ENCODE measurements at regions not wholly inside any gene's neighbourhood (a gene's known extent, or its start where the extent isn't known, plus 50 kb on each side); places are given as distances from the start of the nearest gene placed in this dataset.

- no peak overlapping the region for H3K4me3 ChIP-seq (ENCODE audit: insufficient read depth, low read depth, low read length)
- no peaks in the 10 kb centered on the region for H3K9me3 ChIP-seq (ENCODE audit: insufficient read depth, low read depth, low read length)
- no peak overlapping the region for H3K9ac ChIP-seq (ENCODE audit: low read length)
- H3K4me2 ChIP-seq (ENCODE audit: low read length), result no peak overlapping the region
- H3K27ac Mint-ChIP-seq (ENCODE audit: unreplicated experiment), result no peak overlapping the region
- FAIRE-seq (no peak), DNase-seq (ENCODE audit: low read depth) (no peak)
- no peak overlapping the region for H3K4me3 Mint-ChIP-seq (ENCODE audit: unreplicated experiment)
- no peaks in the 10 kb centered on the region for H3K9me3 Mint-ChIP-seq (ENCODE audit: unreplicated experiment)
- H2AFZ ChIP-seq (ENCODE audit: low read depth, low read length), result no peak overlapping the region
- no peak for TF ChIP-seq EZH2 (IDR thresholded peaks at IDR 0.05; ENCODE audit: insufficient read depth, low read length)
- no peak for TF ChIP-seq CTCF (IDR thresholded peaks at IDR 0.05; ENCODE audit: insufficient read depth, low read depth, low read length)
- no peaks in the 10 kb centered on the region for H3K79me2 ChIP-seq (ENCODE audit: insufficient read depth, low read length)
- no peaks in the 10 kb centered on the region for H3K36me3 ChIP-seq (ENCODE audit: insufficient read depth, low read length)
- H3K36me3 Mint-ChIP-seq (ENCODE audit: low read depth, unreplicated experiment), result no peaks in the 10 kb centered on the region
- H3K27me3 ChIP-seq (ENCODE audit: insufficient read depth, low read length), result no peaks in the 10 kb centered on the region
- H3K4me1 ChIP-seq (ENCODE audit: insufficient read depth, low read length), result no peaks in the 10 kb centered on the region
- H3K27me3 Mint-ChIP-seq (ENCODE audit: low read depth, unreplicated experiment), result no peaks in the 10 kb centered on the region
- H4K20me1 ChIP-seq (ENCODE audit: insufficient read depth, low read length), result no peaks in the 10 kb centered on the region
- no peak overlapping the region for H3K27ac ChIP-seq (ENCODE audit: low read depth, low read length)
- H3K4me1 Mint-ChIP-seq (ENCODE audit: low read depth, unreplicated experiment), result no peaks in the 10 kb centered on the region
Measured at GRCh38 chr2:15006667-15007066, 374.1 kb downstream of the LRATD1 start.

- Histone ChIP-seq H3K4me1 (ENCODE audit: insufficient read depth, low read length) (no peaks in the 10 kb centered on the region), H3K27me3 (ENCODE audit: insufficient read depth, low read length) (no peaks in the 10 kb centered on the region), H3K27ac (ENCODE audit: low read depth, low read length) (no peak overlapping the region), H3K36me3 (ENCODE audit: insufficient read depth, low read length) (no peaks in the 10 kb centered on the region), H3K4me3 (ENCODE audit: insufficient read depth, low read depth, low read length) (no peak overlapping the region), H4K20me1 (ENCODE audit: insufficient read depth, low read length) (no peaks in the 10 kb centered on the region), H3K9me3 (ENCODE audit: insufficient read depth, low read depth, low read length) (no peaks in the 10 kb centered on the region), H3K4me2 (ENCODE audit: low read length) (no peak overlapping the region), H3K79me2 (ENCODE audit: insufficient read depth, low read length) (no peaks in the 10 kb centered on the region), H3K9ac (ENCODE audit: low read length) (no peak overlapping the region), H2AFZ (ENCODE audit: low read depth, low read length) (no peak overlapping the region)
- no peaks in the 10 kb centered on the region for H3K27me3 Mint-ChIP-seq (ENCODE audit: low read depth, unreplicated experiment)
- no peak for FAIRE-seq
- H3K36me3 Mint-ChIP-seq (ENCODE audit: low read depth, unreplicated experiment), result no peaks in the 10 kb centered on the region
- H3K4me3 Mint-ChIP-seq (ENCODE audit: unreplicated experiment), result no peak overlapping the region
- no peaks in the 10 kb centered on the region for H3K4me1 Mint-ChIP-seq (ENCODE audit: low read depth, unreplicated experiment)
- TF ChIP-seq EZH2 (IDR thresholded peaks at IDR 0.05; ENCODE audit: insufficient read depth, low read length) (no peak), CTCF (IDR thresholded peaks at IDR 0.05; ENCODE audit: insufficient read depth, low read depth, low read length) (no peak)
- H3K9me3 Mint-ChIP-seq (ENCODE audit: unreplicated experiment), result peaks cover 4% of the 10 kb centered on the region
- no peak for DNase-seq (ENCODE audit: low read depth)
- H3K27ac Mint-ChIP-seq (ENCODE audit: unreplicated experiment), result no peak overlapping the region
Measured at GRCh38 chr2:15009681-15010080, 377.2 kb downstream of the LRATD1 start.

GRCh38 chr2:15010346-15010745, 377.8 kb downstream of the LRATD1 start:
- no peak for DNase-seq (ENCODE audit: low read depth)
- no peak overlapping the region for H3K27ac ChIP-seq (ENCODE audit: low read depth, low read length)
- Mint-ChIP-seq H3K27ac (ENCODE audit: unreplicated experiment) (no peak overlapping the region), H3K27me3 (ENCODE audit: low read depth, unreplicated experiment) (no peaks in the 10 kb centered on the region), H3K36me3 (ENCODE audit: low read depth, unreplicated experiment) (no peaks in the 10 kb centered on the region), H3K4me1 (ENCODE audit: low read depth, unreplicated experiment) (no peaks in the 10 kb centered on the region), H3K9me3 (ENCODE audit: unreplicated experiment) (peaks cover 6% of the 10 kb centered on the region), H3K4me3 (ENCODE audit: unreplicated experiment) (no peak overlapping the region)
- no peaks in the 10 kb centered on the region for H3K27me3 ChIP-seq (ENCODE audit: insufficient read depth, low read length)
- no peak overlapping the region for H3K4me2 ChIP-seq (ENCODE audit: low read length)
- no peaks in the 10 kb centered on the region for H3K4me1 ChIP-seq (ENCODE audit: insufficient read depth, low read length)
- H3K36me3 ChIP-seq (ENCODE audit: insufficient read depth, low read length), result no peaks in the 10 kb centered on the region
- H4K20me1 ChIP-seq (ENCODE audit: insufficient read depth, low read length), result no peaks in the 10 kb centered on the region
- no peak overlapping the region for H2AFZ ChIP-seq (ENCODE audit: low read depth, low read length)
- no peaks in the 10 kb centered on the region for H3K79me2 ChIP-seq (ENCODE audit: insufficient read depth, low read length)
- H3K9ac ChIP-seq (ENCODE audit: low read length), result no peak overlapping the region
- H3K4me3 ChIP-seq (ENCODE audit: insufficient read depth, low read depth, low read length), result no peak overlapping the region
- no peaks in the 10 kb centered on the region for H3K9me3 ChIP-seq (ENCODE audit: insufficient read depth, low read depth, low read length)
- no peak for FAIRE-seq
- TF ChIP-seq CTCF (IDR thresholded peaks at IDR 0.05; ENCODE audit: insufficient read depth, low read depth, low read length), result no peak
- no peak for TF ChIP-seq EZH2 (IDR thresholded peaks at IDR 0.05; ENCODE audit: insufficient read depth, low read length)
